ENCODE measurements at regions not wholly inside any gene's neighbourhood (a gene's known extent, or its start where the extent isn't known, plus 50 kb on each side); places are given as distances from the start of the nearest gene placed in this dataset.

DNA sequence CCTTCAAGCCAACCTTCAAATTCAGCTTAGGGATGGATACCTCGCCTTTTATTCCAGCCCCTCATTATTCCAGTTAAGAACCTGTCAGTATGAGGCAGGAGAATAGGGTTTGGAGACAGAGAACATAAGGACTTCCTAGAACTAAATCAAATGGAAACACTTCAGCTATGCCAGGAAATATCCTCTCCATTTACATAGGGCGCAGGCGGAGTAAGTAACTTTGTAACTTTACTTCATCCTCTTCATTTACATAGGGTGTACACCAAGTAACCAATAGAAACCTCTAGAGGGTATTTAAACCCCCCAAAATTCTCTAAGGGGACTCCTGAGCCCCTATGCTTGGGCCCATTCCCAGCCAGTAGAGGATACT, 75.4 kb upstream of the ATF3 start:
- Histone ChIP-seq H3K9me3 (ENCODE audit: control insufficient read depth in 4 of 4, low read length in 3 of 4) (peaks cover 0 to 6% (median 1%) of the 10 kb centered on the region in 4 donors), H3K27me3 (ENCODE audit: control insufficient read depth in 4 of 4, insufficient read depth in 4 of 4, low read length in 3 of 4) (no peaks in the 10 kb centered on the region), H3K36me3 (ENCODE audit: control insufficient read depth in 4 of 4, insufficient read depth in 3 of 4, low read depth in 1 of 4, low read length in 3 of 4) (peaks cover 0 to 2% (median 0%) of the 10 kb centered on the region in 4 donors), H3K4me1 (ENCODE audit: control insufficient read depth in 4 of 4, insufficient read depth in 4 of 4, low read length in 3 of 4) (no peaks in the 10 kb centered on the region), H3K4me3 (ENCODE audit: low read depth in 1 of 3, low read length in 3 of 3) (no peak overlapping the region), H3K27ac (ENCODE audit: low read depth in 1 of 2, low read length in 2 of 2) (no peak overlapping the region), H3K9ac (ENCODE audit: low read depth in 1 of 2, low read length in 2 of 2) (no peak overlapping the region)
- TF ChIP-seq YY1 (IDR thresholded peaks at IDR 0.05) (no peak), TAF1 (conservative IDR thresholded peaks at IDR 0.05) (no peak), FOXA1 (IDR thresholded peaks at IDR 0.05) (no peak), JUND (IDR thresholded peaks at IDR 0.05) (no peak), FOXA2 (IDR thresholded peaks at IDR 0.05) (no peak), SP1 (IDR thresholded peaks at IDR 0.05) (no peak), EGR1 (IDR thresholded peaks at IDR 0.05; ENCODE audit: low read depth in 2 of 2) (no peak), RXRA (IDR thresholded peaks at IDR 0.05) (no peak), HNF4G (IDR thresholded peaks at IDR 0.05) (no peak), HNF4A (conservative IDR thresholded peaks at IDR 0.05) (no peak), RAD21 (IDR thresholded peaks at IDR 0.05) (no peak)
- TF ChIP-seq, protein P1, sequence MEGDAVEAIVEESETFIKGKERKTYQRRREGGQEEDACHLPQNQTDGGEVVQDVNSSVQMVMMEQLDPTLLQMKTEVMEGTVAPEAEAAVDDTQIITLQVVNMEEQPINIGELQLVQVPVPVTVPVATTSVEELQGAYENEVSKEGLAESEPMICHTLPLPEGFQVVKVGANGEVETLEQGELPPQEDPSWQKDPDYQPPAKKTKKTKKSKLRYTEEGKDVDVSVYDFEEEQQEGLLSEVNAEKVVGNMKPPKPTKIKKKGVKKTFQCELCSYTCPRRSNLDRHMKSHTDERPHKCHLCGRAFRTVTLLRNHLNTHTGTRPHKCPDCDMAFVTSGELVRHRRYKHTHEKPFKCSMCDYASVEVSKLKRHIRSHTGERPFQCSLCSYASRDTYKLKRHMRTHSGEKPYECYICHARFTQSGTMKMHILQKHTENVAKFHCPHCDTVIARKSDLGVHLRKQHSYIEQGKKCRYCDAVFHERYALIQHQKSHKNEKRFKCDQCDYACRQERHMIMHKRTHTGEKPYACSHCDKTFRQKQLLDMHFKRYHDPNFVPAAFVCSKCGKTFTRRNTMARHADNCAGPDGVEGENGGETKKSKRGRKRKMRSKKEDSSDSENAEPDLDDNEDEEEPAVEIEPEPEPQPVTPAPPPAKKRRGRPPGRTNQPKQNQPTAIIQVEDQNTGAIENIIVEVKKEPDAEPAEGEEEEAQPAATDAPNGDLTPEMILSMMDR (IDR thresholded peaks at IDR 0.05; ENCODE audit: low read depth, low read length, missing input control) = no peak
- TF ChIP-seq, protein P2, sequence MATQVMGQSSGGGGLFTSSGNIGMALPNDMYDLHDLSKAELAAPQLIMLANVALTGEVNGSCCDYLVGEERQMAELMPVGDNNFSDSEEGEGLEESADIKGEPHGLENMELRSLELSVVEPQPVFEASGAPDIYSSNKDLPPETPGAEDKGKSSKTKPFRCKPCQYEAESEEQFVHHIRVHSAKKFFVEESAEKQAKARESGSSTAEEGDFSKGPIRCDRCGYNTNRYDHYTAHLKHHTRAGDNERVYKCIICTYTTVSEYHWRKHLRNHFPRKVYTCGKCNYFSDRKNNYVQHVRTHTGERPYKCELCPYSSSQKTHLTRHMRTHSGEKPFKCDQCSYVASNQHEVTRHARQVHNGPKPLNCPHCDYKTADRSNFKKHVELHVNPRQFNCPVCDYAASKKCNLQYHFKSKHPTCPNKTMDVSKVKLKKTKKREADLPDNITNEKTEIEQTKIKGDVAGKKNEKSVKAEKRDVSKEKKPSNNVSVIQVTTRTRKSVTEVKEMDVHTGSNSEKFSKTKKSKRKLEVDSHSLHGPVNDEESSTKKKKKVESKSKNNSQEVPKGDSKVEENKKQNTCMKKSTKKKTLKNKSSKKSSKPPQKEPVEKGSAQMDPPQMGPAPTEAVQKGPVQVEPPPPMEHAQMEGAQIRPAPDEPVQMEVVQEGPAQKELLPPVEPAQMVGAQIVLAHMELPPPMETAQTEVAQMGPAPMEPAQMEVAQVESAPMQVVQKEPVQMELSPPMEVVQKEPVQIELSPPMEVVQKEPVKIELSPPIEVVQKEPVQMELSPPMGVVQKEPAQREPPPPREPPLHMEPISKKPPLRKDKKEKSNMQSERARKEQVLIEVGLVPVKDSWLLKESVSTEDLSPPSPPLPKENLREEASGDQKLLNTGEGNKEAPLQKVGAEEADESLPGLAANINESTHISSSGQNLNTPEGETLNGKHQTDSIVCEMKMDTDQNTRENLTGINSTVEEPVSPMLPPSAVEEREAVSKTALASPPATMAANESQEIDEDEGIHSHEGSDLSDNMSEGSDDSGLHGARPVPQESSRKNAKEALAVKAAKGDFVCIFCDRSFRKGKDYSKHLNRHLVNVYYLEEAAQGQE (IDR thresholded peaks at IDR 0.05) = no peak
- TF ChIP-seq, protein P3, sequence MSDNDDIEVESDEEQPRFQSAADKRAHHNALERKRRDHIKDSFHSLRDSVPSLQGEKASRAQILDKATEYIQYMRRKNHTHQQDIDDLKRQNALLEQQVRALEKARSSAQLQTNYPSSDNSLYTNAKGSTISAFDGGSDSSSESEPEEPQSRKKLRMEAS (IDR thresholded peaks at IDR 0.05) = no peak
- WGBS = 97% methylated on average over 3 of the region's 3 CpGs
- DNase-seq (ENCODE audit: low spot score) = no peak

DNA sequence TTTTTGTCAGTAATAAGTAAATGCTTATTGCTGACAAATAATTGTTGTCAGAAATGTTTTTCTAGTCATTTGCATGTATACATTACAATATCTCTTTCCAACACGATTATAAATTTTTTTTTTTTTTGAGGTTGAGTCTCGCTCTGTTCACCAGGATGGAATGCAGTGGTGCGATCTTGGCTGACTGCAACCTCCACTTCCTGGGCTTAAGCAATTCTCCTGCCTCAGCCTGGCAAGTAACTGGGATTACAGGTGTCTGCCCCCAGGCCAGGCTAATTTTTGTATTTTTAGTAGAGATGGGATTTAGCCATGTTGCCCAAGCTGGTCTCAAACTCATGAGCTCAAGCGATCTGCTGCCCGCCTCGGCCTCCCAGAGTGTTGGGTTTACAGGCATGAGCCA, 72.0 kb upstream of the ATF3 start:
- Histone ChIP-seq H3K27me3 (ENCODE audit: control insufficient read depth in 4 of 4, insufficient read depth in 4 of 4, low read length in 3 of 4) (no peaks in the 10 kb centered on the region), H3K27ac (ENCODE audit: low read depth in 1 of 2, low read length in 2 of 2) (no peak overlapping the region), H3K36me3 (ENCODE audit: control insufficient read depth in 4 of 4, insufficient read depth in 3 of 4, low read depth in 1 of 4, low read length in 3 of 4) (peaks cover 0 to 2% (median 0%) of the 10 kb centered on the region in 4 donors), H3K4me1 (ENCODE audit: control insufficient read depth in 4 of 4, insufficient read depth in 4 of 4, low read length in 3 of 4) (no peaks in the 10 kb centered on the region), H3K9ac (ENCODE audit: low read depth in 1 of 2, low read length in 2 of 2) (no peak overlapping the region), H3K4me3 (ENCODE audit: low read depth in 1 of 3, low read length in 3 of 3) (no peak overlapping the region), H3K9me3 (ENCODE audit: control insufficient read depth in 4 of 4, low read length in 3 of 4) (peaks cover 0 to 6% (median 1%) of the 10 kb centered on the region in 4 donors)
- DNase-seq (ENCODE audit: low spot score) = no peak
- TF ChIP-seq HNF4A (conservative IDR thresholded peaks at IDR 0.05) = no peak
- TF ChIP-seq RXRA (IDR thresholded peaks at IDR 0.05) = no peak
- TF ChIP-seq FOXA2 (IDR thresholded peaks at IDR 0.05) = no peak
- TF ChIP-seq YY1 (IDR thresholded peaks at IDR 0.05) = no peak
- TF ChIP-seq, protein P3 (IDR thresholded peaks at IDR 0.05) = no peak
- no peak for TF ChIP-seq SP1 (IDR thresholded peaks at IDR 0.05)
- TF ChIP-seq NR2F2 (IDR thresholded peaks at IDR 0.05) = no peak
- no peak for TF ChIP-seq TAF1 (conservative IDR thresholded peaks at IDR 0.05)
- 96% methylated on average over 6 of the region's 6 CpGs for WGBS

All from liver (tissue), 8 donors.